GM23338 (cell line): ENCODE measurements at regions not wholly inside any gene's neighbourhood (a gene's known extent, or its start where the extent isn't known, plus 50 kb on each side); places are given as distances from the start of the nearest gene placed in this dataset.

Experiments
- ATAC-seq: fragments of 200-7000 bp; cut with Tn5 transposase; 3 replicates; pipeline ENCODE4 v1.9.1; 2020
- DNase-seq: peaks from one replicate; pipeline ENCODE4 v3.0.0-alpha.2; 2015; ENCODE audit warnings: low spot score
- H2AFZ ChIP-seq: fragments of 200-600 bp; sonication (generic); 2 replicates; pipeline ENCODE4 v1.8.0; 2016; ENCODE audit warnings: antibody characterized with exemption, mild to moderate bottlenecking, moderate library complexity
- H3F3A ChIP-seq: fragments of 200-600 bp; sonication (generic); replicated peaks from 2 replicates; pipeline ENCODE4 v1.8.0; 2017; ENCODE audit warnings: antibody characterized with exemption, mixed run types, low read depth
- H3K27ac ChIP-seq: fragments of 200-600 bp; sonication (generic); 2 replicates; pipeline ENCODE4 v1.6.1; 2016; ENCODE audit warnings: low read depth
- H3K27me3 ChIP-seq: fragments of 200-600 bp; sonication (generic); 2 replicates; pipeline ENCODE4 v1.8.0; 2016; ENCODE audit warnings: mild to moderate bottlenecking, mixed run types, moderate library complexity; ENCODE audit not compliant: insufficient read depth
- H3K36me3 ChIP-seq: fragments of 200-600 bp; sonication (generic); 2 replicates; pipeline ENCODE4 v1.8.0; 2016; ENCODE audit warnings: mild to moderate bottlenecking; ENCODE audit not compliant: insufficient read depth
- H3K4me1 ChIP-seq: fragments of 200-600 bp; sonication (generic); 2 replicates; pipeline ENCODE4 v1.8.0; 2016; ENCODE audit warnings: mild to moderate bottlenecking, moderate library complexity; ENCODE audit not compliant: insufficient read depth
- H3K4me2 ChIP-seq: fragments of 200-600 bp; sonication (generic); 2 replicates; pipeline ENCODE4 v1.7.1; 2017; ENCODE audit warnings: mixed run types
- H3K4me3 ChIP-seq: fragments of 200-600 bp; sonication (generic); 2 replicates; pipeline ENCODE4 v1.6.1; 2016; ENCODE audit warnings: mixed run types
- H3K79me2 ChIP-seq: fragments of 200-600 bp; sonication (generic); replicated peaks from 2 replicates; pipeline ENCODE4 v1.8.0; 2017; ENCODE audit warnings: mild to moderate bottlenecking; ENCODE audit not compliant: insufficient read depth
- H3K9me2 ChIP-seq: fragments of 200-600 bp; sonication (generic); 2 replicates; pipeline ENCODE4 v1.8.0; 2017; ENCODE audit not compliant: insufficient read depth
- H4K20me1 ChIP-seq: fragments of 200-600 bp; sonication (generic); replicated peaks from 2 replicates; pipeline ENCODE4 v1.8.0; 2017; ENCODE audit warnings: mild to moderate bottlenecking; ENCODE audit not compliant: insufficient read depth
- H3K27ac Mint-ChIP-seq: 2 replicates; pipeline ENCODE4 v1.8.0; 2020; ENCODE audit warnings: inconsistent platforms, mild to moderate bottlenecking, moderate library complexity, mixed read lengths
- H3K27me3 Mint-ChIP-seq: 3 replicates; pipeline ENCODE4 v1.8.0; 2022; ENCODE audit warnings: low read depth, mild to moderate bottlenecking, moderate library complexity, mixed read lengths, inconsistent platforms; ENCODE audit not compliant: insufficient read depth, poor library complexity
- H3K36me3 Mint-ChIP-seq: 3 replicates; pipeline ENCODE4 v1.8.0; 2021; ENCODE audit warnings: low read depth, mild to moderate bottlenecking, inconsistent platforms, moderate library complexity, mixed read lengths
- H3K4me1 Mint-ChIP-seq: 3 replicates; pipeline ENCODE4 v1.8.0; 2020; ENCODE audit warnings: mild to moderate bottlenecking, inconsistent platforms, mixed read lengths
- H3K4me3 Mint-ChIP-seq: 3 replicates; pipeline ENCODE4 v1.8.0; 2021; ENCODE audit warnings: moderate library complexity, mild to moderate bottlenecking, inconsistent platforms, mixed read lengths
- H3K9me3 Mint-ChIP-seq: 3 replicates; pipeline ENCODE4 v1.8.0; 2020; ENCODE audit warnings: moderate library complexity, mild to moderate bottlenecking, inconsistent platforms, mixed read lengths
- CREB1 ChIP-seq: fragments of 250-450 bp; sonication (Bioruptor Pico); IDR thresholded peaks from 2 replicates; pipeline ENCODE4 v1.5.0; 2020; ENCODE audit warnings: low read depth, mild to moderate bottlenecking, moderate library complexity
- CTCF ChIP-seq, 2 experiments: fragments of 200-600 bp in 1 of 2; sonication (generic) in 1 of 2; conservative IDR thresholded peaks; 2 replicates each; pipeline versions ENCODE4 v1.5.1 to v1.6.1; 2016 to 2017; ENCODE audit warnings: antibody characterized with exemption in 2 of 2, low read depth in 2 of 2, mild to moderate bottlenecking in 2 of 2, moderate library complexity in 1 of 2
- ETS1 ChIP-seq: IDR thresholded peaks from 2 replicates; pipeline ENCODE4 v1.6.1; 2016; ENCODE audit warnings: antibody characterized with exemption
- EZH2 ChIP-seq: fragments of 200-600 bp; sonication (generic); IDR thresholded peaks from one replicate; pipeline ENCODE4 v1.8.0; 2017; ENCODE audit warnings: antibody characterized with exemption, mild to moderate bottlenecking, low read depth; ENCODE audit not compliant: unreplicated experiment
- EZH2phosphoT487 ChIP-seq: fragments of 200-600 bp; sonication (generic); IDR thresholded peaks from one replicate; pipeline ENCODE4 v1.8.1; 2018; ENCODE audit warnings: antibody characterized with exemption; ENCODE audit not compliant: unreplicated experiment
- JUNB ChIP-seq: IDR thresholded peaks from one replicate; pipeline ENCODE4 v1.6.1; 2016; ENCODE audit warnings: antibody characterized with exemption; ENCODE audit not compliant: unreplicated experiment
- NANOG ChIP-seq: IDR thresholded peaks from 2 replicates; pipeline ENCODE4 v1.6.1; 2016; ENCODE audit warnings: antibody characterized with exemption, borderline replicate concordance
- POLR2AphosphoS5 ChIP-seq: IDR thresholded peaks from 2 replicates; pipeline ENCODE4 v1.6.1; 2016; ENCODE audit warnings: antibody characterized with exemption, low read depth
- REST ChIP-seq: IDR thresholded peaks from one replicate; pipeline ENCODE4 v1.6.1; 2018; ENCODE audit warnings: antibody characterized with exemption; ENCODE audit not compliant: unreplicated experiment
- STAT1 ChIP-seq: IDR thresholded peaks from one replicate; pipeline ENCODE4 v1.6.1; 2016; ENCODE audit warnings: antibody characterized with exemption; ENCODE audit not compliant: unreplicated experiment
- ZNF114 ChIP-seq: fragments of 250-450 bp; sonication (Bioruptor Pico); IDR thresholded peaks from 2 replicates; pipeline ENCODE4 v1.5.0; 2020; ENCODE audit warnings: mild to moderate bottlenecking, moderate library complexity
- ZNF331 ChIP-seq: fragments of 250-450 bp; sonication (Bioruptor Pico); IDR thresholded peaks from 2 replicates; pipeline ENCODE4 v1.5.0; 2020; ENCODE audit warnings: low read depth, mild to moderate bottlenecking, moderate library complexity
- ZNF462 ChIP-seq: fragments of 250-450 bp; sonication (Bioruptor Pico); IDR thresholded peaks from 2 replicates; pipeline ENCODE4 v1.5.0; 2020; ENCODE audit warnings: mild to moderate bottlenecking, moderate library complexity

- no peak for TF ChIP-seq REST
- TF ChIP-seq STAT1: no peak
- TF ChIP-seq ETS1: no peak
Measured at GRCh38 chr6:103750603-103751002, 1109.1 kb downstream of the HACE1 start (continued).

GRCh38 chr6:103734016-103734415, 1125.7 kb downstream of the HACE1 start:
- Histone ChIP-seq H3K27me3 (no peaks in the 10 kb centered on the region), H3K79me2 (no peaks in the 10 kb centered on the region), H3K4me1 (no peaks in the 10 kb centered on the region), H3F3A (no peaks in the 10 kb centered on the region), H3K9me2 (no peaks in the 10 kb centered on the region), H4K20me1 (no peaks in the 10 kb centered on the region), H3K4me2 (no peak overlapping the region), H3K27ac (no peak overlapping the region), H2AFZ (no peak overlapping the region), H3K4me3 (no peak overlapping the region), H3K36me3 (no peaks in the 10 kb centered on the region)
- Mint-ChIP-seq H3K27me3 (peaks cover 1% of the 10 kb centered on the region), H3K9me3 (peaks cover 4% of the 10 kb centered on the region; the same call in 2 of the 3 replicates), H3K4me3 (no peak overlapping the region), H3K36me3 (no peaks in the 10 kb centered on the region), H3K27ac (no peak overlapping the region), H3K4me1 (peaks cover 5% of the 10 kb centered on the region; the same call in 2 of the 3 replicates)
- ATAC-seq: no peak
- DNase-seq: no peak
- no peak for TF ChIP-seq EZH2phosphoT487
- TF ChIP-seq POLR2AphosphoS5: no peak
- TF ChIP-seq NANOG: no peak
- no peak for TF ChIP-seq CTCF (conservative IDR thresholded peaks at IDR 0.05; ENCODE audit: low read depth in 2 of 2)
- no peak for TF ChIP-seq ZNF331
- no peak for TF ChIP-seq JUNB
- no peak for TF ChIP-seq ZNF462 (CRISPR knock-in tag)
- TF ChIP-seq CREB1 (CRISPR knock-in tag): no peak
- no peak for TF ChIP-seq STAT1
- TF ChIP-seq ZNF114 (CRISPR knock-in tag): no peak
- TF ChIP-seq EZH2: no peak
